A549 (cell line): ENCODE measurements at regions not wholly inside any gene's neighbourhood (a gene's known extent, or its start where the extent isn't known, plus 50 kb on each side); places are given as distances from the start of the nearest gene placed in this dataset.

Experiments
- ATOH8 ChIP-seq: fragments of 250-450 bp; sonication (Bioruptor Pico); IDR thresholded peaks from 2 replicates; pipeline ENCODE4 v1.5.0; 2020; ENCODE audit warnings: low read depth, mild to moderate bottlenecking, moderate library complexity
- BHLHE40 ChIP-seq: IDR thresholded peaks from 2 replicates; pipeline ENCODE4 v1.6.1; 2012; ENCODE audit warnings: low read depth, low read length, inconsistent platforms
- CBX8 ChIP-seq: fragments of 200-600 bp; sonication (generic); IDR thresholded peaks from 2 replicates; pipeline ENCODE4 v1.6.1; 2016
- CHD2 ChIP-seq: fragments of 150-350 bp; IDR thresholded peaks from 2 replicates; pipeline ENCODE4 v1.6.1; 2014; ENCODE audit warnings: low read length; ENCODE audit not compliant: partially characterized antibody
- CHD4 ChIP-seq: fragments of 200-600 bp; sonication (generic); IDR thresholded peaks from 2 replicates; pipeline ENCODE4 v1.6.1; 2016; ENCODE audit warnings: antibody characterized with exemption, mild to moderate bottlenecking, borderline replicate concordance
- EHF ChIP-seq: fragments of 250-450 bp; sonication (Bioruptor Pico); IDR thresholded peaks from 2 replicates; pipeline ENCODE4 v1.5.0; 2020; ENCODE audit warnings: mild to moderate bottlenecking
- EHMT2 ChIP-seq: fragments of 200-600 bp; sonication (generic); IDR thresholded peaks from 2 replicates; pipeline ENCODE4 v1.6.1; 2016; ENCODE audit warnings: antibody characterized with exemption, low read depth, mild to moderate bottlenecking, moderate library complexity
- EP300 ChIP-seq, 2 experiments: fragments of >200 bp; sonication (Bioruptor Twin); formaldehyde crosslinking; IDR thresholded peaks; 2 replicates in 1 of 2; 3 replicates in 1 of 2; pipeline ENCODE4 v1.6.1; 2016 to 2017
- FOSB ChIP-seq: fragments of 250-450 bp; sonication (Bioruptor Pico); IDR thresholded peaks from 2 replicates; pipeline ENCODE4 v1.5.0; 2020; ENCODE audit warnings: mild to moderate bottlenecking, moderate library complexity
- FOSL2 ChIP-seq, 2 experiments: fragments of 450-650 bp in 1 of 2; fragments of >200 bp in 1 of 2; sonication (Bioruptor Twin) in 1 of 2; formaldehyde crosslinking; IDR thresholded peaks; 2 replicates each; pipeline versions ENCODE4 v1.5.0 to v1.6.1; 2016 to 2020; ENCODE audit warnings: mild to moderate bottlenecking in 1 of 2, moderate library complexity in 1 of 2
- HDAC2 ChIP-seq: fragments of 200-600 bp; sonication (generic); IDR thresholded peaks from 2 replicates; pipeline ENCODE4 v1.6.1; 2016
- HES2 ChIP-seq: fragments of >200 bp; sonication (Bioruptor Twin); formaldehyde crosslinking; IDR thresholded peaks from 2 replicates; pipeline ENCODE4 v1.6.1; 2016
- HEYL ChIP-seq: fragments of 250-450 bp; sonication (Bioruptor Pico); IDR thresholded peaks from 2 replicates; pipeline ENCODE4 v1.8.0; 2021; ENCODE audit warnings: mild to moderate bottlenecking, moderate library complexity
- HMGXB4 ChIP-seq: fragments of 250-450 bp; sonication (Bioruptor Pico); IDR thresholded peaks from 2 replicates; pipeline ENCODE4 v1.5.0; 2021; ENCODE audit warnings: mild to moderate bottlenecking, moderate library complexity, borderline replicate concordance
- HOXB13 ChIP-seq: fragments of 250-450 bp; sonication (Bioruptor Pico); IDR thresholded peaks from 2 replicates; pipeline ENCODE4 v1.5.0; 2020; ENCODE audit warnings: low read depth, mild to moderate bottlenecking, moderate library complexity
- JUNB ChIP-seq: fragments of >200 bp; sonication (Bioruptor Twin); formaldehyde crosslinking; IDR thresholded peaks from 2 replicates; pipeline ENCODE4 v1.6.1; 2016
- KDM1A ChIP-seq: fragments of 200-600 bp; sonication (generic); IDR thresholded peaks from 2 replicates; pipeline ENCODE4 v1.6.1; 2016; ENCODE audit warnings: low read depth, mild to moderate bottlenecking
- KDM5A ChIP-seq: fragments of 200-600 bp; sonication (generic); IDR thresholded peaks from 2 replicates; pipeline ENCODE4 v1.6.1; 2016; ENCODE audit warnings: antibody characterized with exemption, mild to moderate bottlenecking
- MAFK ChIP-seq: fragments of 450-650 bp; IDR thresholded peaks from 2 replicates; pipeline ENCODE4 v1.6.1; 2014; ENCODE audit not compliant: partially characterized antibody
- NFE2L2 ChIP-seq: fragments of 150-350 bp; conservative IDR thresholded peaks from 2 replicates; pipeline ENCODE4 v1.6.1; 2014; ENCODE audit warnings: low read length
- NPAS2 ChIP-seq: fragments of 250-450 bp; sonication (Bioruptor Pico); IDR thresholded peaks from 2 replicates; pipeline ENCODE4 v1.8.0; 2022; ENCODE audit warnings: mild to moderate bottlenecking, moderate library complexity, borderline replicate concordance
- PBX3 ChIP-seq: IDR thresholded peaks from 2 replicates; pipeline ENCODE4 v1.6.1; 2012
- POLR2AphosphoS2 ChIP-seq: conservative IDR thresholded peaks from 2 replicates; pipeline ENCODE4 v1.6.1; 2012; ENCODE audit warnings: low read length, improper control_type of control experiment, inconsistent platforms
- RARB ChIP-seq: fragments of 250-450 bp; sonication (Bioruptor Pico); IDR thresholded peaks from 2 replicates; pipeline ENCODE4 v1.8.0; 2021; ENCODE audit warnings: mild to moderate bottlenecking, moderate library complexity
- SREBF2 ChIP-seq: fragments of 450-650 bp; IDR thresholded peaks from 2 replicates; pipeline ENCODE4 v1.6.1; 2014; ENCODE audit warnings: mild to moderate bottlenecking, moderate library complexity
- TFCP2L1 ChIP-seq: fragments of 250-450 bp; sonication (Bioruptor Pico); IDR thresholded peaks from 2 replicates; pipeline ENCODE4 v1.5.0; 2021; ENCODE audit warnings: mild to moderate bottlenecking
- TP53 ChIP-seq: fragments of 250-450 bp; sonication (Bioruptor Pico); IDR thresholded peaks from 2 replicates; pipeline ENCODE4 v1.5.0; 2021; ENCODE audit warnings: mild to moderate bottlenecking, moderate library complexity
- ZC3H11A ChIP-seq: fragments of 450-650 bp; IDR thresholded peaks from 2 replicates; pipeline ENCODE4 v1.6.1; 2014; ENCODE audit warnings: antibody characterized with exemption, mild to moderate bottlenecking
- ZNF302 ChIP-seq: fragments of 250-450 bp; sonication (Bioruptor Pico); IDR thresholded peaks from 2 replicates; pipeline ENCODE4 v1.9.0; 2021; ENCODE audit warnings: inconsistent platforms, mild to moderate bottlenecking, moderate library complexity
- ZSCAN20 ChIP-seq: fragments of 250-450 bp; sonication (Bioruptor Pico); IDR thresholded peaks from 2 replicates; pipeline ENCODE4 v1.8.0; 2022; ENCODE audit warnings: mild to moderate bottlenecking, moderate library complexity
- TF ChIP-seq, protein P1 (sequence below): fragments of 200-600 bp; sonication (generic); IDR thresholded peaks from 2 replicates; pipeline ENCODE4 v1.6.1; 2016; ENCODE audit warnings: antibody characterized with exemption, mild to moderate bottlenecking, moderate library complexity
- TF ChIP-seq, protein P2 (sequence below): fragments of 150-350 bp; IDR thresholded peaks from 2 replicates; pipeline ENCODE4 v1.6.1; 2014; ENCODE audit warnings: low read depth, mild to moderate bottlenecking, low read length
- TF ChIP-seq, protein P3 (sequence below): IDR thresholded peaks from 2 replicates; pipeline ENCODE4 v1.6.1; 2012

- TF ChIP-seq, protein P1, sequence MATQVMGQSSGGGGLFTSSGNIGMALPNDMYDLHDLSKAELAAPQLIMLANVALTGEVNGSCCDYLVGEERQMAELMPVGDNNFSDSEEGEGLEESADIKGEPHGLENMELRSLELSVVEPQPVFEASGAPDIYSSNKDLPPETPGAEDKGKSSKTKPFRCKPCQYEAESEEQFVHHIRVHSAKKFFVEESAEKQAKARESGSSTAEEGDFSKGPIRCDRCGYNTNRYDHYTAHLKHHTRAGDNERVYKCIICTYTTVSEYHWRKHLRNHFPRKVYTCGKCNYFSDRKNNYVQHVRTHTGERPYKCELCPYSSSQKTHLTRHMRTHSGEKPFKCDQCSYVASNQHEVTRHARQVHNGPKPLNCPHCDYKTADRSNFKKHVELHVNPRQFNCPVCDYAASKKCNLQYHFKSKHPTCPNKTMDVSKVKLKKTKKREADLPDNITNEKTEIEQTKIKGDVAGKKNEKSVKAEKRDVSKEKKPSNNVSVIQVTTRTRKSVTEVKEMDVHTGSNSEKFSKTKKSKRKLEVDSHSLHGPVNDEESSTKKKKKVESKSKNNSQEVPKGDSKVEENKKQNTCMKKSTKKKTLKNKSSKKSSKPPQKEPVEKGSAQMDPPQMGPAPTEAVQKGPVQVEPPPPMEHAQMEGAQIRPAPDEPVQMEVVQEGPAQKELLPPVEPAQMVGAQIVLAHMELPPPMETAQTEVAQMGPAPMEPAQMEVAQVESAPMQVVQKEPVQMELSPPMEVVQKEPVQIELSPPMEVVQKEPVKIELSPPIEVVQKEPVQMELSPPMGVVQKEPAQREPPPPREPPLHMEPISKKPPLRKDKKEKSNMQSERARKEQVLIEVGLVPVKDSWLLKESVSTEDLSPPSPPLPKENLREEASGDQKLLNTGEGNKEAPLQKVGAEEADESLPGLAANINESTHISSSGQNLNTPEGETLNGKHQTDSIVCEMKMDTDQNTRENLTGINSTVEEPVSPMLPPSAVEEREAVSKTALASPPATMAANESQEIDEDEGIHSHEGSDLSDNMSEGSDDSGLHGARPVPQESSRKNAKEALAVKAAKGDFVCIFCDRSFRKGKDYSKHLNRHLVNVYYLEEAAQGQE, result no peak; the same call in 1 of the 2 replicates
- TF ChIP-seq ZNF302 (CRISPR knock-in tag) (no peak), EP300 (IDR thresholded peaks at IDR 0.05) (peak; percentile 96 to 97), ZC3H11A (no peak), HMGXB4 (CRISPR knock-in tag) (no peak), JUNB (peak; percentile 99), FOSB (no peak), POLR2AphosphoS2 (no peak), ZSCAN20 (CRISPR knock-in tag) (0 out of 2 replicates have a peak, but pooled peaks have one; percentile 23), CHD2 (no peak), HOXB13 (CRISPR knock-in tag) (no peak), HES2 (peak; percentile 92; the same call in 1 of the 2 replicates), KDM5A (no peak), RARB (no peak), BHLHE40 (no peak), MAFK (peak; percentile 88), CBX8 (no peak), TFCP2L1 (CRISPR knock-in tag) (no peak), FOSL2 (IDR thresholded peaks at IDR 0.05) (peak; percentile 98), FOSL2 (CRISPR knock-in tag; IDR thresholded peaks at IDR 0.05) (peak; percentile 98), EHF (no peak), EHMT2 (no peak), ATOH8 (no peak), KDM1A (no peak), NPAS2 (CRISPR knock-in tag) (no peak), HDAC2 (no peak), HEYL (CRISPR knock-in tag) (no peak), PBX3 (no peak), NFE2L2 (no peak; the same call in 1 of the 2 replicates), CHD4 (peak; percentile 77; the same call in 1 of the 2 replicates), TP53 (CRISPR knock-in tag) (no peak), SREBF2 (no peak)
- TF ChIP-seq, protein P2, sequence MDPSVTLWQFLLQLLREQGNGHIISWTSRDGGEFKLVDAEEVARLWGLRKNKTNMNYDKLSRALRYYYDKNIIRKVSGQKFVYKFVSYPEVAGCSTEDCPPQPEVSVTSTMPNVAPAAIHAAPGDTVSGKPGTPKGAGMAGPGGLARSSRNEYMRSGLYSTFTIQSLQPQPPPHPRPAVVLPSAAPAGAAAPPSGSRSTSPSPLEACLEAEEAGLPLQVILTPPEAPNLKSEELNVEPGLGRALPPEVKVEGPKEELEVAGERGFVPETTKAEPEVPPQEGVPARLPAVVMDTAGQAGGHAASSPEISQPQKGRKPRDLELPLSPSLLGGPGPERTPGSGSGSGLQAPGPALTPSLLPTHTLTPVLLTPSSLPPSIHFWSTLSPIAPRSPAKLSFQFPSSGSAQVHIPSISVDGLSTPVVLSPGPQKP, result no peak
- TF ChIP-seq, protein P3, sequence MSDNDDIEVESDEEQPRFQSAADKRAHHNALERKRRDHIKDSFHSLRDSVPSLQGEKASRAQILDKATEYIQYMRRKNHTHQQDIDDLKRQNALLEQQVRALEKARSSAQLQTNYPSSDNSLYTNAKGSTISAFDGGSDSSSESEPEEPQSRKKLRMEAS, result peak; percentile 85
Observed at GRCh38 chr7:134368851-134369544, 52.3 kb upstream of the SLC35B4 start (continued).
